Stimulated activated CD4-positive, alpha-beta T cell treated with anti-CD3 and anti-CD28 coated beads, TNF-alpha, amount 100 ng/mL, for 24 hours (primary cell): ENCODE measurements at regions not wholly inside any gene's neighbourhood (a gene's known extent, or its start where the extent isn't known, plus 50 kb on each side); places are given as distances from the start of the nearest gene placed in this dataset.
"Not testable (repeated sequence)": the region's sequence is repeated elsewhere in the genome, so short reads cannot be mapped to it uniquely, and the experiment has no call there.

Source experiments
- DNase-seq, 3 experiments: peaks; one replicate each; pipeline ENCODE4 v3.0.0-alpha.2; 2020; ENCODE audit warnings: low read depth in 3 of 3

GRCh38 chr1:14137411-14138134 lies 437.6 kb downstream of the PRDM2 start:
- no peak for DNase-seq

DNA sequence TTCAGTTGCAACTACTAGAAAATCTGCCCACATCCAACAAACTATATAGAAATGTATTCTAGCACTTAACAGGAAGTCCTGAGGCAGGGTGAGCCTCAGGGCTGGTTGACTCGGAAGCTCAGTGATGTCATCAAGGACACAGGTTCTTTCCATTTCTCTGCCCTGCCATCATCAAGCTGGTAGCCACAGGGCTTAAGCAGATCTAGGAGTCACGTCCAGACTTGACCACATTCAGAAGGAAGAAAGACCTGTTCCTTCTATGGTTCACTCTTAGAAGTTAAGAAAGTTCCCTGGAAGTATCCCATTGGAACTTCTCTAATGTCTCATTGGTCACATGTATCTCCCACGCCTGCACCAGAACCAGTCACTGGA lies 438.1 kb downstream of the PRDM2 start:
- DNase-seq = no peak

DNA sequence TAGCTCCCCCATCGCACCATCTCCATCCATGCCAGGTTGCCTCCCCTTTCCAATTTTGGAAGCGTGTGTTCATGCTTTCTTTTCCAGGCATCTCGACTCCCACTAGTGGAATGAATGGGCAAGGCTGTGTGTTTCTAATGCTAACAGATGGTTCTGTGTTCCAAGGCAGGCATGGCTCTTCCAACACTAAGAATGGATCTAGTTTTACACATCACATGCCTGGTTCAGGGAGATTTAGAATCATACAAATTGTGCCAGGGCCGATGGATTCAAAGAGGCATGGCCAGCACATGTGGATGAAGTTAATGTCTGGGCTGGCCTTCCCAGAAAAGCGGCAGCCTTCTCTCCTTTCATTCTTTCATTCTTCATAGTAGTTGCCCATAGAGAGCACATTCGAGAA lies 438.7 kb downstream of the PRDM2 start:
- no peak for DNase-seq

- DNase-seq = no peak
These were observed 440.9 kb downstream of the PRDM2 start for GRCh38 chr1:14140831-14141401.

- no peak for DNase-seq
These were observed 441.7 kb downstream of the PRDM2 start for GRCh38 chr1:14141656-14142055.

GRCh38 chr1:14142397-14143100 lies 442.6 kb downstream of the PRDM2 start:
- no peak for DNase-seq

- DNase-seq = no peak
These were observed 443.8 kb downstream of the PRDM2 start for GRCh38 chr1:14143777-14144176.

DNA sequence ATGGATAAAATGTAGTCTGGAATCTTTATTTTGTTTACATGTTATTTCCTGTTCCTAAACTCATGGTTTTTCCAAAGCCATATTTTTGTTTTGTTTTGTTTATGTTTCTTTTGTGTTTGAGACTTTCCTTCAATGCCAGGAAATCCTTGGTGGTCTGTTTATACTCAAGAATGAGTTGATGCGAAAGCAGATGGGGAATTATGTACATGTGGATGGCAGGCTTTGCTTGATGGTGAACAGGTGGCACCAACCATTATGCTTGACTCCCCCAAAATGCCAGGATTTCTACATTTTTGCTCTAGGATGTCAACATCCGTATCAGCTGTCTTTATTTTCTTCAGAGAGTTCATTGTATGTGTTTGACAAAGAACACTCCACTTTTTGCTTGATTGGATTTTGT lies 448.5 kb downstream of the PRDM2 start:
- no peak for DNase-seq

DNA sequence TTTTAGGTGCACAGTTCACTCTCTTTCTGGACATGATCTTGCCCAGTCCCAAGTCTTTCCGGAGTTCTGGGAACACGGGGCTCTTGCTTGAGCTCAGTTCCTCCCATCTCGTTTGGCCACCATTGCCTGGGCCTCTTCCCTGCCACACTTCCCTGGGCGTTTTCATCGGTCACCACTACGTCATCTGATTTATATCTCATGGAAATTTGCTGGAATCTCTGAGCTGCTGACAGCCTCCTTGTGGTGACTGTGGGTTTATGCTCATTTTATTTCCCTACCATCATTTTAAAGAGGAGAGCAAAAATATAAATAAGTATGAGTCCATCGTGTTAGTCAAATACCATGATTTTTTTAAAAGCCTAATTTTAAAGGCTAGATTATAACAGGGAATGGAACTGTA lies 449.1 kb upstream of the KAZN start:
- DNase-seq = no peak

DNA sequence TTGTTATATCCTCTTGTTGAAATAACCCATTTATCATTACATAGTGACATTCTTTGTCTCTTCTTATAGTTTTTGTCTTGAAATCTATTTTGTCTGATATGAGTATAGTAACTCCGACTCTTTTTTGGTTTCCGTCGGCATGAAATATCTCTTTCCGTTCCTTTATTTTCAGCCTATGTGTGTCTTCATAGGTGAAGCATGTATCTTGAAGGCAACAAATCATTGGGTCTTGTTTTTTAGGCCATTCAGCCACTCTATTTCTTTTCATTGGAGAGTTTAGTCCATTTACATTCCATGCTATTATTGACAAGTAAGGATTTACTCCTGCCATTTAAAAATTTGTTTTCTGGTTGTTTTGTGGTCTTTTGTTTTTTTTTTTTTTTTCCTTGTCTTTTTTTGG lies 441.9 kb upstream of the KAZN start:
- DNase-seq = no peak

DNA sequence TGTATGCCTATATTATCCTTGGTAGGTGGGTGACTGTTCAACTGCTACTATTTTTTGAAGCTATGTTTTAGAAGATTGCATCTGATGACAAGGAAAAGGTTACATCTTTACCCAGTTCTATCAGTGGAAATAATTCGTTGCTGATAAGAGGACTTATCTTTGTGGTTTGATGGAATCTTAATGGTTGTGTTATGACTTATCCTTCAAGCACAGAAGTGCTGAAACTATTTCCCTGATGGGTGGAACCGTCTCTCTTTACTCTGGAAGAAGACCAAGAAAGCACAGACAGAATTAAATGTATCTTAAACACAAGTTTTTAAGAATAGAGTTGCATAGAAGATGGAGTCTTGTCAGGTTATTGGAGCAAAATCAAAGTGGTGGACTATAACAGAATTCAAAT lies 437.7 kb upstream of the KAZN start:
- DNase-seq = no peak

GRCh38 chr1:14163246-14163645 lies 435.2 kb upstream of the KAZN start:
- no peak for DNase-seq

DNA sequence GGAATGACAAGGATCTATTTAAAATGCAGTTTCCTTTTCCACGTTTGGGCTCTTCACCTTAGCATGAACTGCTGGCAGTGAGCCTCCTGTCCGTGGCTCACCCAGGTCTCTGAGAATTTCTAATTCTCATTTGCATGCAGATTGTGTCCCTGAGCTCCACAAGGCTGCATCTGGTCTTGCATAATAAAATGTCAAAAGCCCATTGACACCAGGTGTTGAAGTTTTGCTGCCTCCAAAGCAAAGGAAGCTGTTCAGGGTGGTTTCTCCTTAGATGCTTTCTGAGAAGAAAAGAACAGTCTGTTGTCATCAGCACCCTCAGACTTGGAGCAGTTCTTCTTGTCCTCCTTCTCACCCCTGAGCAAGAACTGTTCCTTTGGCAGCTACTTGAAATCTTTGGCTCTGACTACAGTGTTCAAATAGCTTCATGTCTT lies 433.1 kb upstream of the KAZN start:
- DNase-seq = no peak

DNA sequence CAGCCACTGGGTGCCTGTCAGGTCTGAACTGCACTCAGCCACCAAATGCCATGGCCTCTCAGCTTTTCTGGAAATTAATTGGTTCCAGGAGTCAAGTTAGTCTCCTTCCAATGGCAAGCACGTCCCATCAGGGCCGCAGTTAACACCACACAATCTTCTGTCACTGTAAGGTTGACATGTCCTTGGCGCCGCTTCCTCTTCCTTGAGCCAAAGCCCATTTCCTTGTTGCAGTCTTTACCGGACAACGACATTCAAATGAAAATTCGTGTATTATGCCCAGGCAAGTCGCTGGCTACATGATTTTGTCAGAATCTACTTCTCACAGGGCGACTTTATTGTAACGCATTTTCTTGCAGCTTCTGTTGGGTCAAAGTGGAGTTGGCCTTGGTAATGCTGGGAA lies 430.6 kb upstream of the KAZN start:
- DNase-seq = no peak

DNA sequence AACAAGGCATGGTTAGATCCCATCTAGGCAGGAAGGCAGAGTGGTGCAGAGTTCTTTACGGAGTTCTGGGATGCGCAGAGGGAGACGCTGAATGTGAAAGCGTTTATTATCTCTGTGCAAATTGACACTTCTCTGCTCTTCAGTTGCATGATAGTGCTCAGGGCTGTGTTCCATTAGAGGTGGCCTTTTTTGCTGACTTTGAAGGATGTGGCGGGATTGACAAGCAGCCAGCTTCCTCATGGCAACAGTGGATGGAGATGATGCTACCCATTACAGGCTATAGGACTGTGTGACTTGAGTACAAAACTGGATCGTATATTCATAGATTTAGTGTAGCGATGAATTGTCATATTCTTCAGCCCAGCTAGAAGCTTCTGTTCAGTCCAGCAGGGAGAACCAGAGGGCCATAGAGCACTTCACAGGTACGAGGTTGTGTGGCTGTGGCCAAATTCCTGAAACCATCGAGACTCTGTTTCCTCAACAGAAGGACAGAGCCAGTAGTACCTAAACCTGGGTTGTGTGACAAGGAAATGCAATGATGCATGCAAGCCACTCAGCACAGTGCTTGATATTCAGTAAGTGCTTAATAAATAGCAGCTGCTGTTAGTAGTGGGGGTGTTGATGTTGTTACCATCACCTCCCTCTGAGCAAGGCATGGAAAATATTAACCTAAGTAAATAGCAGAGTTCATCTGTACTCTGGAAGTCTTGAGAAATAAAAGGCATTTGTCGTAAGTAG lies 430.0 kb upstream of the KAZN start:
- DNase-seq = no peak

DNA sequence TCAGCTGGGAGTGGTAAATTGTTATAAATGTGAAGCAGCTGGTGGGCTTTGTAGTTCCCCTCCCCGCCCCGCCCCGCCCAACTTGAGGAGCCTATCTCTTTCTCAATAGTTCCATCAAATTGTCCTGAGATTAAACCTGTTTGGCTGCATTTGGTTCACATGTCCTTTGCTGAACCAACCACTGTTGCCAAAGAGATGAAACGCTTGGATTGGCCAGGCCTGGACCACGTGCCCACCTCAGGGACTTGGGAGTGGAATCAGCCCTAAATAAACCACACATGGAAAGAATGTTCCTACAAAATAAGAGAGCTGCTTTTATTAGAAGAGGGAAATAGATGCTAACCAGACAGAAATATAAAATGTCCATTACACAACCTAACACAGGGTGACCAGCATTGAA lies 424.9 kb upstream of the KAZN start:
- DNase-seq = no peak

DNA sequence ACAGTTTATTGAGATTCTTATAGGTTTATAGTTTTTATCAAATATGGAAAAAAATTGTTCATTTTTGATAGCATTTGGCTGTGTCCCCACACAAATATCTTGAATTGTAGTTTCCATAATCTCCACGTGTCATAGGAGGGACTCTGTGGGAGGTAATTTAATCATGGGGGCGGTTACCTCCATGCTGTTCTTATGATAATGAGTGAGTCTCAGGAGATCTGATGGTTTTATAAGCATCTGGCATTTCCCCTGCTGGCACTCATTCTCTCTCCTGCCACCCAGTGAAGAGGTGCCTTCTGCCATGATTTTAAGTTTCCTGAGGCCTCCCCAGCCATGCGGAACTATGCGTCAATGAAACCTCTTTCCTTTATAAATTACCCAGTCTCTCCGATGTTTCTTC lies 420.6 kb upstream of the KAZN start:
- not testable (repeated sequence) for DNase-seq

- DNase-seq = no peak
These were observed 417.7 kb upstream of the KAZN start for GRCh38 chr1:14180738-14181137.

GRCh38 chr1:14181191-14181795 lies 417.2 kb upstream of the KAZN start:
- DNase-seq = no peak

DNA sequence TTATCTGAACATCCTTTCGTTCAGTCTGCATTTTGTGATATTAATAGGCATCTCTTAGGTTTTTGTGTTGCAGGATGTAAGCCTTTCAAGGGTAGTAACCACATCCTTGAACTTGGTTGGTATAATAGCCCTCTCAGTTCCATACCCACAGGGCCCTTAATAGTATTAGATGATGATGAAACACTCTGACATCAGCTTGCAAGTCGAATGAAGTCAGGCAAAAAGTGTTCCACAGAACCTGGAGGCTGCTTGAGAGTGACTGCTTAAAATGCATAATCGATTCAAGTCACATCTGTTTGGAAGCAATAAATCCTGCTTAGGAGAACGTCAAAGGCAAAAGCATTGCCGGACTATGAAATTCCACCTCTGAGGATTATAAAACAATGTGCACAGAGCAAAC lies 415.6 kb upstream of the KAZN start:
- no peak for DNase-seq

- no peak for DNase-seq
These were observed 415.2 kb upstream of the KAZN start for GRCh38 chr1:14183329-14183728.

DNA sequence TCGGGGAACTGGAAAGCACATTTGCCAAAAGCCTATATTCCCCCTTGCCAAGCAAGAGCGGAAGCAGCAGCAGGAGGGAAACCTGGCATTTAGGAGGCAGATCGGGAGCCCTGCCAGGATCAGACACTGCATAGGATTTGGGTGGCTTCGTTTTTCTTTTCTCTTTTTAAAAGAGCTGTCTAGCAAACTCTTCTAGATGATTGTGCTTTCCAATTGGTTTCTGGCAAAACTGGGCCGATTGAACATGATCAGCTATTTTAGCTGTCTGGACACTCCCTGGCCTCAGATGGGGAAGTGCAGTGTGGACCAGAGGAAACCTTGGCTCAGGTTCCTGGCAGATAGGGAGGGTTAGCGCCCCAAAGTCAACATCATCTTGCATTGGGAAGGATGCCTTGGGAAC lies 414.0 kb upstream of the KAZN start:
- DNase-seq = no peak
